ENCODE measurements at regions not wholly inside any gene's neighbourhood (a gene's known extent, or its start where the extent isn't known, plus 50 kb on each side); places are given as distances from the start of the nearest gene placed in this dataset.

GRCh38 chr13:62305756-62306155 is 890.1 kb upstream of the PCDH20 start:
- TF ChIP-seq CTCF (IDR thresholded peaks at IDR 0.05; ENCODE audit: insufficient read depth, missing control alignments) = no peak
- FAIRE-seq = no peak

GRCh38 chr13:62302341-62302740 is 886.7 kb upstream of the PCDH20 start:
- TF ChIP-seq CTCF (IDR thresholded peaks at IDR 0.05; ENCODE audit: insufficient read depth, missing control alignments) = no peak
- no peak for DNase-seq (ENCODE audit: insufficient read length, low spot score)
- no peak for FAIRE-seq

More at GRCh38 chr13:62305756-62306155, 890.1 kb upstream of the PCDH20 start:
- DNase-seq (ENCODE audit: insufficient read length, low spot score) = no peak

GRCh38 chr13:62299988-62300387 is 884.3 kb upstream of the PCDH20 start:
- DNase-seq (ENCODE audit: insufficient read length, low spot score) = no peak
- TF ChIP-seq CTCF (IDR thresholded peaks at IDR 0.05; ENCODE audit: insufficient read depth, missing control alignments) = no peak
- peak; percentile 66 for FAIRE-seq

GRCh38 chr13:62296812-62297211 is 881.2 kb upstream of the PCDH20 start:
- DNase-seq (ENCODE audit: insufficient read length, low spot score) (no peak), FAIRE-seq (no peak)
- TF ChIP-seq CTCF (IDR thresholded peaks at IDR 0.05; ENCODE audit: insufficient read depth, missing control alignments) = no peak

DNA sequence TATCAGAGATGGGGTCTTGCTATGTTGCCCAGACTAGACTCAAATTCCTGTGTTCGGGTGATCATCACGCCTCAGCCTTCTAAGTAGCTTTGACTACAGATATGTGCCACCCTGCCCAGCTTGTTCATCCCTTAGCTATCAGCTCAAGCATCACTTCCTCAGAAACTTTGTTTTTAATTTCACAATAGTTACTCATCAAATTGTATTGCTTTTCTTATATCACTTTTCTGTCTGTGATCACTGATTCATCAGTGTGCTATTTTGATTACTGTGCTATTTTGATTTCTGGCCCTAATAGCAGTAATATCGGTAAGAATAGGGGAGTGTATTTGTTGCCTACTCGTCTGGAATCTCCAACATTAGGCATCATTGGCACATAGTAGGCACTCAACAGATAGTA is 878.6 kb upstream of the PCDH20 start:
- DNase-seq (ENCODE audit: insufficient read length, low spot score) (no peak), FAIRE-seq (no peak)
- no peak for TF ChIP-seq CTCF (IDR thresholded peaks at IDR 0.05; ENCODE audit: insufficient read depth, missing control alignments)

GRCh38 chr13:62292714-62293480 is 877.2 kb upstream of the PCDH20 start:
- FAIRE-seq = no peak
- DNase-seq (ENCODE audit: insufficient read length, low spot score) = no peak
- TF ChIP-seq CTCF (IDR thresholded peaks at IDR 0.05; ENCODE audit: insufficient read depth, missing control alignments) = no peak

DNA sequence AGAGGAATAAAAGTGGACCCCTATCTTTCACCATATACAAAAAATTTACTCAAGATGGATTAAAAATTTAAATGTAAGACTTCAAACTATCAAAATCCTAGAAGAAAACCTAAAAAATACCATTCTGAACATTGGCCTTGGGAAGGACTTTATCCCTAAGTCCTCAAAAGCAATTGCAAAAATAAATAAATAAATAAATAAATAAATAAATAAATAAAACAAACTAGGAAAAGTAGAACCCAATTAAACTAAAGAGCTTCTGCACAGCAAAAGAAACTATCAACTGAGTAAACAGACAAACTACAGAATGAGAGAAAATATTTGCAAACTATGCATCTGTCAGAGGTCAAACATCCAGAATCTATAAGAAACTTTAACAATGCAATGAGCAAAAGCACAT is 874.9 kb upstream of the PCDH20 start:
- FAIRE-seq (no peak), DNase-seq (ENCODE audit: insufficient read length, low spot score) (no peak)
- no peak for TF ChIP-seq CTCF (IDR thresholded peaks at IDR 0.05; ENCODE audit: insufficient read depth, missing control alignments)
